ENCODE measurements at regions not wholly inside any gene's neighbourhood (a gene's known extent, or its start where the extent isn't known, plus 50 kb on each side); places are given as distances from the start of the nearest gene placed in this dataset.

DNA sequence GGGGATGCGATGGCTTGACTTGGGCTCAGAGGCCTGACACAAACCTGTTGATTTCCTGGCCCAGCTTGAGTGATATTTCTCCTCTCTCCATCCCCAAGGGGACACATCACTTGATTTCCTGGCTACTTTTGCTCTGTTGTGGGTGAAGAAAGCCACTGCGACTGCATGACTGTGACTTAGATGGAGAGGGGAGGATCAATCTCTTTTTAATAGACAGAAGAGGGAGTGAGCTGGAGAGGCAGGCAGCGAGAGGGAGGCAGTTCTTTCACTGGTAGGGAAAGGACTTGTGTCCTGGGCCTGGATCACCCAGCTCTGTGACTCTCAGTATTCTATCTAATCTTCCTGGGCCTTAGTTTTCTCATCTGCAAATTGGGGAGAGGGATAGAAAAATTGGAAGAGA lies 189.8 kb upstream of the RGMA start:
- TF ChIP-seq, protein P1, sequence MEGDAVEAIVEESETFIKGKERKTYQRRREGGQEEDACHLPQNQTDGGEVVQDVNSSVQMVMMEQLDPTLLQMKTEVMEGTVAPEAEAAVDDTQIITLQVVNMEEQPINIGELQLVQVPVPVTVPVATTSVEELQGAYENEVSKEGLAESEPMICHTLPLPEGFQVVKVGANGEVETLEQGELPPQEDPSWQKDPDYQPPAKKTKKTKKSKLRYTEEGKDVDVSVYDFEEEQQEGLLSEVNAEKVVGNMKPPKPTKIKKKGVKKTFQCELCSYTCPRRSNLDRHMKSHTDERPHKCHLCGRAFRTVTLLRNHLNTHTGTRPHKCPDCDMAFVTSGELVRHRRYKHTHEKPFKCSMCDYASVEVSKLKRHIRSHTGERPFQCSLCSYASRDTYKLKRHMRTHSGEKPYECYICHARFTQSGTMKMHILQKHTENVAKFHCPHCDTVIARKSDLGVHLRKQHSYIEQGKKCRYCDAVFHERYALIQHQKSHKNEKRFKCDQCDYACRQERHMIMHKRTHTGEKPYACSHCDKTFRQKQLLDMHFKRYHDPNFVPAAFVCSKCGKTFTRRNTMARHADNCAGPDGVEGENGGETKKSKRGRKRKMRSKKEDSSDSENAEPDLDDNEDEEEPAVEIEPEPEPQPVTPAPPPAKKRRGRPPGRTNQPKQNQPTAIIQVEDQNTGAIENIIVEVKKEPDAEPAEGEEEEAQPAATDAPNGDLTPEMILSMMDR (IDR thresholded peaks at IDR 0.05): no peak
- TF ChIP-seq POLR2A (IDR thresholded peaks at IDR 0.05): no peak
